GM23338 (cell line): ENCODE measurements at regions not wholly inside any gene's neighbourhood (a gene's known extent, or its start where the extent isn't known, plus 50 kb on each side); places are given as distances from the start of the nearest gene placed in this dataset.
"Not testable (repeated sequence)": the region's sequence is repeated elsewhere in the genome, so short reads cannot be mapped to it uniquely, and the experiment has no call there.

Experiments
- ATAC-seq: fragments of 200-7000 bp; cut with Tn5 transposase; 3 replicates; pipeline ENCODE4 v1.9.1; 2020
- DNase-seq: peaks from one replicate; pipeline ENCODE4 v3.0.0-alpha.2; 2015; ENCODE audit warnings: low spot score
- H2AFZ ChIP-seq: fragments of 200-600 bp; sonication (generic); 2 replicates; pipeline ENCODE4 v1.8.0; 2016; ENCODE audit warnings: antibody characterized with exemption, mild to moderate bottlenecking, moderate library complexity
- H3F3A ChIP-seq: fragments of 200-600 bp; sonication (generic); replicated peaks from 2 replicates; pipeline ENCODE4 v1.8.0; 2017; ENCODE audit warnings: antibody characterized with exemption, mixed run types, low read depth
- H3K27ac ChIP-seq: fragments of 200-600 bp; sonication (generic); 2 replicates; pipeline ENCODE4 v1.6.1; 2016; ENCODE audit warnings: low read depth
- H3K27me3 ChIP-seq: fragments of 200-600 bp; sonication (generic); 2 replicates; pipeline ENCODE4 v1.8.0; 2016; ENCODE audit warnings: mild to moderate bottlenecking, mixed run types, moderate library complexity; ENCODE audit not compliant: insufficient read depth
- H3K36me3 ChIP-seq: fragments of 200-600 bp; sonication (generic); 2 replicates; pipeline ENCODE4 v1.8.0; 2016; ENCODE audit warnings: mild to moderate bottlenecking; ENCODE audit not compliant: insufficient read depth
- H3K4me1 ChIP-seq: fragments of 200-600 bp; sonication (generic); 2 replicates; pipeline ENCODE4 v1.8.0; 2016; ENCODE audit warnings: mild to moderate bottlenecking, moderate library complexity; ENCODE audit not compliant: insufficient read depth
- H3K4me2 ChIP-seq: fragments of 200-600 bp; sonication (generic); 2 replicates; pipeline ENCODE4 v1.7.1; 2017; ENCODE audit warnings: mixed run types
- H3K4me3 ChIP-seq: fragments of 200-600 bp; sonication (generic); 2 replicates; pipeline ENCODE4 v1.6.1; 2016; ENCODE audit warnings: mixed run types
- H3K79me2 ChIP-seq: fragments of 200-600 bp; sonication (generic); replicated peaks from 2 replicates; pipeline ENCODE4 v1.8.0; 2017; ENCODE audit warnings: mild to moderate bottlenecking; ENCODE audit not compliant: insufficient read depth
- H3K9me2 ChIP-seq: fragments of 200-600 bp; sonication (generic); 2 replicates; pipeline ENCODE4 v1.8.0; 2017; ENCODE audit not compliant: insufficient read depth
- H4K20me1 ChIP-seq: fragments of 200-600 bp; sonication (generic); replicated peaks from 2 replicates; pipeline ENCODE4 v1.8.0; 2017; ENCODE audit warnings: mild to moderate bottlenecking; ENCODE audit not compliant: insufficient read depth
- H3K27ac Mint-ChIP-seq: 2 replicates; pipeline ENCODE4 v1.8.0; 2020; ENCODE audit warnings: inconsistent platforms, mild to moderate bottlenecking, moderate library complexity, mixed read lengths
- H3K27me3 Mint-ChIP-seq: 3 replicates; pipeline ENCODE4 v1.8.0; 2022; ENCODE audit warnings: low read depth, mild to moderate bottlenecking, moderate library complexity, mixed read lengths, inconsistent platforms; ENCODE audit not compliant: insufficient read depth, poor library complexity
- H3K36me3 Mint-ChIP-seq: 3 replicates; pipeline ENCODE4 v1.8.0; 2021; ENCODE audit warnings: low read depth, mild to moderate bottlenecking, inconsistent platforms, moderate library complexity, mixed read lengths
- H3K4me1 Mint-ChIP-seq: 3 replicates; pipeline ENCODE4 v1.8.0; 2020; ENCODE audit warnings: mild to moderate bottlenecking, inconsistent platforms, mixed read lengths
- H3K4me3 Mint-ChIP-seq: 3 replicates; pipeline ENCODE4 v1.8.0; 2021; ENCODE audit warnings: moderate library complexity, mild to moderate bottlenecking, inconsistent platforms, mixed read lengths
- H3K9me3 Mint-ChIP-seq: 3 replicates; pipeline ENCODE4 v1.8.0; 2020; ENCODE audit warnings: moderate library complexity, mild to moderate bottlenecking, inconsistent platforms, mixed read lengths
- CREB1 ChIP-seq: fragments of 250-450 bp; sonication (Bioruptor Pico); IDR thresholded peaks from 2 replicates; pipeline ENCODE4 v1.5.0; 2020; ENCODE audit warnings: low read depth, mild to moderate bottlenecking, moderate library complexity
- NANOG ChIP-seq: IDR thresholded peaks from 2 replicates; pipeline ENCODE4 v1.6.1; 2016; ENCODE audit warnings: antibody characterized with exemption, borderline replicate concordance
- STAT1 ChIP-seq: IDR thresholded peaks from one replicate; pipeline ENCODE4 v1.6.1; 2016; ENCODE audit warnings: antibody characterized with exemption; ENCODE audit not compliant: unreplicated experiment
- TF ChIP-seq, protein P1 (sequence below): IDR thresholded peaks from one replicate; pipeline ENCODE4 v1.6.1; 2018; ENCODE audit warnings: antibody characterized with exemption; ENCODE audit not compliant: unreplicated experiment
- TF ChIP-seq, protein P2 (sequence below): fragments of 250-450 bp; sonication (Bioruptor Pico); IDR thresholded peaks from 2 replicates; pipeline ENCODE4 v1.5.0; 2020; ENCODE audit warnings: mild to moderate bottlenecking, moderate library complexity

DNA sequence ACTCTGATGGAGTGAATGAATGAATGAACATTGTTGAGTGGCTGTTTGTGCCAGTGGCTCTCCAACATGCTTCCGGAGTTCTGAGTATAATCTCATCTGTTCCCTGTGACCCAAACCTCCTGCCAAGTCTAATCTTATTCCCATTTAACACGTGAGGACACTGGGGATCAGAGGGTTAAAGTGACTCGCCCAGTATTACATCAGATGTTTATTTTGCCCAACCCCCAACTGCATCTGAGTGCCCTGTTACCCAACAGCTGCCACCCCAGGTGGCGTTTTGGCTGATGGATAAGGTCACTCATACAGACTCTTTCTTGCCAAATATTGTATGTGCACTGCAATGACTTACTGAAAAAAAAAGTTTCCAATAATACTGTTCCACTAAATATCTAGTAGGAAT is 210.9 kb downstream of the EXOC5 start:
- H3K27ac Mint-ChIP-seq, result no peak overlapping the region

DNA sequence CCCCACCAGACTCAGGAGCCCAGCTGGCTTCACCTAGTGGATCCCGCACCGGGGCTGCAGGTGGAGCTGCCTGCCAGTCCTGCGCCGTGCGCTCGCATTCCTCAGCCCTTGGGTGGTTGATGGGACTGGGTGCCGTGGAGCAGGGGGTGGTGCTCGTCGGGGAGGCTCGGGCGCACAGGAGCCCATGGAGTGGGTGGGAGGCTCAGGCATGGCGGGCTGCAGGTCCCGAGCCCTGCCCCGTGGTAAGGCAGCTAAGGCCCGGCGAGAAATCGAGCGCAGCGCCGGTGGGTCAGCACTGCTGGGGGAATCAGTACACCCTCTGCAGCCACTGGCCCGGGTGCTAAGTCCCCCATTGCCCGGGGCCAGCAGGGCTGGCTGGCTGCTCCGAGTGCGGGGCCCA is 212.2 kb downstream of the EXOC5 start:
- not testable (repeated sequence) for H3K36me3 Mint-ChIP-seq, DNase-seq, H3F3A ChIP-seq, H3K9me2 ChIP-seq, H3K79me2 ChIP-seq, H3K27me3 Mint-ChIP-seq, H3K4me2 ChIP-seq, H3K27me3 ChIP-seq, H3K27ac Mint-ChIP-seq, ATAC-seq, H3K9me3 Mint-ChIP-seq, H3K27ac ChIP-seq, H3K4me3 Mint-ChIP-seq, H3K4me3 ChIP-seq, H3K36me3 ChIP-seq, H2AFZ ChIP-seq, H4K20me1 ChIP-seq
- H3K4me1 ChIP-seq, result peaks cover 34% of the 10 kb centered on the region
- peaks cover 38% of the 10 kb centered on the region for H3K4me1 Mint-ChIP-seq

More for the DNA sequence above, 210.9 kb downstream of the EXOC5 start:
- no peaks in the 10 kb centered on the region for H3K27me3 ChIP-seq
- H3K4me3 ChIP-seq, result no peak overlapping the region
- no peaks in the 10 kb centered on the region for H3F3A ChIP-seq
- peaks cover 5% of the 10 kb centered on the region; the same call in 1 of the 3 replicates for H3K36me3 Mint-ChIP-seq
- no peaks in the 10 kb centered on the region for H3K36me3 ChIP-seq
- no peaks in the 10 kb centered on the region for H3K79me2 ChIP-seq
- peaks cover 38% of the 10 kb centered on the region for H3K4me1 Mint-ChIP-seq
- H2AFZ ChIP-seq, result no peak overlapping the region
- TF ChIP-seq STAT1 (no peak), NANOG (no peak), CREB1 (CRISPR knock-in tag) (peak; percentile 59; the same call in 1 of the 2 replicates)
- TF ChIP-seq, protein P1, sequence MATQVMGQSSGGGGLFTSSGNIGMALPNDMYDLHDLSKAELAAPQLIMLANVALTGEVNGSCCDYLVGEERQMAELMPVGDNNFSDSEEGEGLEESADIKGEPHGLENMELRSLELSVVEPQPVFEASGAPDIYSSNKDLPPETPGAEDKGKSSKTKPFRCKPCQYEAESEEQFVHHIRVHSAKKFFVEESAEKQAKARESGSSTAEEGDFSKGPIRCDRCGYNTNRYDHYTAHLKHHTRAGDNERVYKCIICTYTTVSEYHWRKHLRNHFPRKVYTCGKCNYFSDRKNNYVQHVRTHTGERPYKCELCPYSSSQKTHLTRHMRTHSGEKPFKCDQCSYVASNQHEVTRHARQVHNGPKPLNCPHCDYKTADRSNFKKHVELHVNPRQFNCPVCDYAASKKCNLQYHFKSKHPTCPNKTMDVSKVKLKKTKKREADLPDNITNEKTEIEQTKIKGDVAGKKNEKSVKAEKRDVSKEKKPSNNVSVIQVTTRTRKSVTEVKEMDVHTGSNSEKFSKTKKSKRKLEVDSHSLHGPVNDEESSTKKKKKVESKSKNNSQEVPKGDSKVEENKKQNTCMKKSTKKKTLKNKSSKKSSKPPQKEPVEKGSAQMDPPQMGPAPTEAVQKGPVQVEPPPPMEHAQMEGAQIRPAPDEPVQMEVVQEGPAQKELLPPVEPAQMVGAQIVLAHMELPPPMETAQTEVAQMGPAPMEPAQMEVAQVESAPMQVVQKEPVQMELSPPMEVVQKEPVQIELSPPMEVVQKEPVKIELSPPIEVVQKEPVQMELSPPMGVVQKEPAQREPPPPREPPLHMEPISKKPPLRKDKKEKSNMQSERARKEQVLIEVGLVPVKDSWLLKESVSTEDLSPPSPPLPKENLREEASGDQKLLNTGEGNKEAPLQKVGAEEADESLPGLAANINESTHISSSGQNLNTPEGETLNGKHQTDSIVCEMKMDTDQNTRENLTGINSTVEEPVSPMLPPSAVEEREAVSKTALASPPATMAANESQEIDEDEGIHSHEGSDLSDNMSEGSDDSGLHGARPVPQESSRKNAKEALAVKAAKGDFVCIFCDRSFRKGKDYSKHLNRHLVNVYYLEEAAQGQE, result no peak
- TF ChIP-seq, protein P2, sequence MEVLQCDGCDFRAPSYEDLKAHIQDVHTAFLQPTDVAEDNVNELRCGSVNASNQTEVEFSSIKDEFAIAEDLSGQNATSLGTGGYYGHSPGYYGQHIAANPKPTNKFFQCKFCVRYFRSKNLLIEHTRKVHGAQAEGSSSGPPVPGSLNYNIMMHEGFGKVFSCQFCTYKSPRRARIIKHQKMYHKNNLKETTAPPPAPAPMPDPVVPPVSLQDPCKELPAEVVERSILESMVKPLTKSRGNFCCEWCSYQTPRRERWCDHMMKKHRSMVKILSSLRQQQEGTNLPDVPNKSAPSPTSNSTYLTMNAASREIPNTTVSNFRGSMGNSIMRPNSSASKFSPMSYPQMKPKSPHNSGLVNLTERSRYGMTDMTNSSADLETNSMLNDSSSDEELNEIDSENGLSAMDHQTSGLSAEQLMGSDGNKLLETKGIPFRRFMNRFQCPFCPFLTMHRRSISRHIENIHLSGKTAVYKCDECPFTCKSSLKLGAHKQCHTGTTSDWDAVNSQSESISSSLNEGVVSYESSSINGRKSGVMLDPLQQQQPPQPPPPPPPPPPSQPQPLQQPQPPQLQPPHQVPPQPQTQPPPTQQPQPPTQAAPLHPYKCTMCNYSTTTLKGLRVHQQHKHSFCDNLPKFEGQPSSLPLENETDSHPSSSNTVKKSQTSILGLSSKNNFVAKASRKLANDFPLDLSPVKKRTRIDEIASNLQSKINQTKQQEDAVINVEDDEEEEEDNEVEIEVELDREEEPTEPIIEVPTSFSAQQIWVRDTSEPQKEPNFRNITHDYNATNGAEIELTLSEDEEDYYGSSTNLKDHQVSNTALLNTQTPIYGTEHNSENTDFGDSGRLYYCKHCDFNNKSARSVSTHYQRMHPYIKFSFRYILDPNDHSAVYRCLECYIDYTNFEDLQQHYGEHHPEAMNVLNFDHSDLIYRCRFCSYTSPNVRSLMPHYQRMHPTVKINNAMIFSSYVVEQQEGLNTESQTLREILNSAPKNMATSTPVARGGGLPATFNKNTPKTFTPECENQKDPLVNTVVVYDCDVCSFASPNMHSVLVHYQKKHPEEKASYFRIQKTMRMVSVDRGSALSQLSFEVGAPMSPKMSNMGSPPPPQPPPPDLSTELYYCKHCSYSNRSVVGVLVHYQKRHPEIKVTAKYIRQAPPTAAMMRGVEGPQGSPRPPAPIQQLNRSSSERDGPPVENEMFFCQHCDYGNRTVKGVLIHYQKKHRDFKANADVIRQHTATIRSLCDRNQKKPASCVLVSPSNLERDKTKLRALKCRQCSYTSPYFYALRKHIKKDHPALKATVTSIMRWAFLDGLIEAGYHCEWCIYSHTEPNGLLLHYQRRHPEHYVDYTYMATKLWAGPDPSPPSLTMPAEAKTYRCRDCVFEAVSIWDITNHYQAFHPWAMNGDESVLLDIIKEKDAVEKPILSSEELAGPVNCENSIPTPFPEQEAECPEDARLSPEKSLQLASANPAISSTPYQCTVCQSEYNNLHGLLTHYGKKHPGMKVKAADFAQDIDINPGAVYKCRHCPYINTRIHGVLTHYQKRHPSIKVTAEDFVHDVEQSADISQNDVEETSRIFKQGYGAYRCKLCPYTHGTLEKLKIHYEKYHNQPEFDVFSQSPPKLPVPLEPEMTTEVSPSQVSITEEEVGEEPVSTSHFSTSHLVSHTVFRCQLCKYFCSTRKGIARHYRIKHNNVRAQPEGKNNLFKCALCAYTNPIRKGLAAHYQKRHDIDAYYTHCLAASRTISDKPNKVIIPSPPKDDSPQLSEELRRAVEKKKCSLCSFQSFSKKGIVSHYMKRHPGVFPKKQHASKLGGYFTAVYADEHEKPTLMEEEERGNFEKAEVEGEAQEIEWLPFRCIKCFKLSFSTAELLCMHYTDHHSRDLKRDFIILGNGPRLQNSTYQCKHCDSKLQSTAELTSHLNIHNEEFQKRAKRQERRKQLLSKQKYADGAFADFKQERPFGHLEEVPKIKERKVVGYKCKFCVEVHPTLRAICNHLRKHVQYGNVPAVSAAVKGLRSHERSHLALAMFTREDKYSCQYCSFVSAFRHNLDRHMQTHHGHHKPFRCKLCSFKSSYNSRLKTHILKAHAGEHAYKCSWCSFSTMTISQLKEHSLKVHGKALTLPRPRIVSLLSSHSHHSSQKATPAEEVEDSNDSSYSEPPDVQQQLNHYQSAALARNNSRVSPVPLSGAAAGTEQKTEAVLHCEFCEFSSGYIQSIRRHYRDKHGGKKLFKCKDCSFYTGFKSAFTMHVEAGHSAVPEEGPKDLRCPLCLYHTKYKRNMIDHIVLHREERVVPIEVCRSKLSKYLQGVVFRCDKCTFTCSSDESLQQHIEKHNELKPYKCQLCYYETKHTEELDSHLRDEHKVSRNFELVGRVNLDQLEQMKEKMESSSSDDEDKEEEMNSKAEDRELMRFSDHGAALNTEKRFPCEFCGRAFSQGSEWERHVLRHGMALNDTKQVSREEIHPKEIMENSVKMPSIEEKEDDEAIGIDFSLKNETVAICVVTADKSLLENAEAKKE, result no peak
- H3K4me3 Mint-ChIP-seq, result no peak overlapping the region; the same call in 2 of the 3 replicates
- H3K27me3 Mint-ChIP-seq, result peaks cover 7% of the 10 kb centered on the region
- no peak overlapping the region for H3K4me2 ChIP-seq
- no peak for DNase-seq
- H4K20me1 ChIP-seq, result no peaks in the 10 kb centered on the region
- H3K9me2 ChIP-seq, result no peaks in the 10 kb centered on the region
- no peak overlapping the region for H3K27ac ChIP-seq
- ATAC-seq, result peak; percentile 56
- H3K9me3 Mint-ChIP-seq, result peaks cover 2% of the 10 kb centered on the region; the same call in 2 of the 3 replicates
- peaks cover 34% of the 10 kb centered on the region for H3K4me1 ChIP-seq
